ENCODE measurements at regions not wholly inside any gene's neighbourhood (a gene's known extent, or its start where the extent isn't known, plus 50 kb on each side); places are given as distances from the start of the nearest gene placed in this dataset.

GRCh38 chr4:24032371-24032989 lies 142.6 kb upstream of the PPARGC1A start:
- CTCF ChIA-PET, result interaction anchor here (0.7 kb wide), 1 partner anchor 55 kb away, joined by 3 read pairs; no protein-coding TSS in a partner anchor
- POLR2A ChIA-PET, result no interaction called here

- POLR2A ChIA-PET, result no interaction called here
- CTCF ChIA-PET, result no interaction called here
Measured at GRCh38 chr4:24026596-24026995, 136.7 kb upstream of the PPARGC1A start.

DNA sequence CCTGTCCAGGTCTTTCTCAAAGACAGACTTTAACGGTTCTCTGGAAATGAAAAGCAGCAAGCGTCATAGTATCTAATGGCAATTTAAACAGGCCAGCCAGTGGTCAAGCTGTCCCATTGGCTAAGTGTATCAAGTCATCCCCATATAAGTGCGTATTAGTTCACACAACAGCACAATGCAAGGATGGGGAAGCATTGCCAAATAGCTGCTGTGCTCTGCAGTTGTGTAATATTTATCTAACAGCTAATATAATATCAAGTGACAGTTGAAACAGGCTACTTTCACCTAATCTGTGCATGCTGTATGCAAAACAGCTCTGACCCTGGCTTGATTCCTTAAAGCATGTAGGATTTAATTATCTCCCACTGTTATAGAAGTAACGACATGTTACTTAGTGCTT lies 134.8 kb upstream of the PPARGC1A start:
- ChIA-PET CTCF (no interaction called here), POLR2A (no interaction called here)

DNA sequence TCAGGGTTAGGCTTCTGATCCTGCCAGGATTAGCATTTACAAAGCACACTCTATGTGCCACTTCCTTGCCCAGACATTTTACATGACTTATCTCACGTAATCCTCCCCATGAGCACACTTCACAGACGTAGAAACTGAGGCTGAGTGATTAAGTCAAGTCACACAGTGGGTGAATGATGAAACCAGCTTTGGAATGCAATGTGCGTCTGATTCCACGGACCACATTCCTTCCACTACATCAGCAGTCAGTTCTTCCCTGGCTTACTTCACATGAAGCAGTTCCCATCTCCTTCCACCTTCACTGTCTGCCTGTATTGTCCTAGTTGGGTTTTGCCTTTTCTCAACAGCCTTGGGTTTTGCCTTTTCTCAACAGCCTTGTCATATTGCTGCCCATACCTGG lies 134.3 kb upstream of the PPARGC1A start:
- ChIA-PET CTCF (no interaction called here), POLR2A (no interaction called here)

GRCh38 chr4:24015782-24016181 lies 125.9 kb upstream of the PPARGC1A start:
- ChIA-PET CTCF (no interaction called here), POLR2A (no interaction called here)

- ChIA-PET POLR2A (no interaction called here), CTCF (no interaction called here)
Measured at GRCh38 chr4:24013668-24014422, 124.0 kb upstream of the PPARGC1A start.

DNA sequence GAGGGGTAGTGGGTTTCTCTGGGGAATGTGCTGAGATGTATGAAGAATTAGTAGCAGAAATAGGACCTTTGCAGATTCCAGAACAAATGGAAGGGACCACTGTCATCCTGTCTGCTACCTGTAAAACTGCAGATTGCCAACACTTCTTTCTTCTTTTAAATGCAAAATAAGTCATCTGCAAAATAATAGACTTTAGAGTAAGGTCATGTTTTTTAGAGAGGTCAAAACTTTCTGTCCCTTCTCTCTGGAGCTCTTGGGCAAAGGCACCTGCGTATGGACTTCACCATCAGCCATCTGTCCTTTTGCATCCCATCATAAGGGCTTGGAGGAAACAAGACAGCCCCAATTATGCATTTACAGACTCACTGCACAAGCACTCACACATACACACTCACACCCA lies 121.1 kb upstream of the PPARGC1A start:
- CTCF ChIA-PET, result no interaction called here
- POLR2A ChIA-PET, result no interaction called here

GRCh38 chr4:24010573-24010972 lies 120.7 kb upstream of the PPARGC1A start:
- ChIA-PET CTCF (no interaction called here), POLR2A (no interaction called here)

DNA sequence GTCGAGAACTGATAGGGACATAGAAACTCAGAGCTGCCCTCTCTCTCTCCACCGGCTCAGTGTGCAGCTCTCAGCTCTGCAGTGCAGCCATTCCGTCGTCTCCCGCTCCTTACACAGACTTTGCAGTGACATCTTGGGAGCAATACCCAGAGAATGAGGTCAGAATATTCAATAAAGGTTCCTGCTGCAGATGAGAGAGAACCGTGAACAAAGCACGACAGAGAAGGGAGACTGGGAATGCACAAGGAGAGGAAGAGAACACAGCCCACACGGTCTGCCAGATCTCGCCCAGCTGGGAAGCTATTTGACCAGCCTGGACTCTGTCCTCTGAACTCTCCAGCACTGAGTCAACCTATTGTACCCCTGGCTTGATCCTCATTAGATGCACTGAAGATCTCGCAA lies 118.0 kb upstream of the PPARGC1A start:
- POLR2A ChIA-PET, result no interaction called here
- CTCF ChIA-PET, result no interaction called here

DNA sequence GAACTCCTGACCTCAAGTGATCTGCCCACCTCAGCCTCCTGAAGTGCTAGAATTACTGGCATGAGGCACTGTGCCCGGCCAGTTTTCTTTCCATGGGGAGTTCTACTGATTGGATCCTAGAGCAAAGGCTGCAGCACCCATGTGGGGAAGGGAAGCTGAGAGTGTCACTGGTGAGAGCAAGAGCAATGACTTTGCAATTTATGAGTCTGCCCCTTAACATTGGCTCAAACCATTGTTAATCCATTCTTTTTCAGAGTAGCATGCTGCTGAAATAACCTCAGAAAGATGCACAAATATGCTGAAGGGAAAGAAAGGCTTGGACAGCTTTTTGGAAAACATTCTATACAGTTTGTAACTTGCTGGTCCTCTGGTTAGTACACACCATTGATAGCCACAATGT lies 116.4 kb upstream of the PPARGC1A start:
- ChIA-PET CTCF (no interaction called here), POLR2A (no interaction called here)

GRCh38 chr4:24003926-24004325 lies 114.1 kb upstream of the PPARGC1A start:
- POLR2A ChIA-PET, result no interaction called here
- CTCF ChIA-PET, result no interaction called here

DNA sequence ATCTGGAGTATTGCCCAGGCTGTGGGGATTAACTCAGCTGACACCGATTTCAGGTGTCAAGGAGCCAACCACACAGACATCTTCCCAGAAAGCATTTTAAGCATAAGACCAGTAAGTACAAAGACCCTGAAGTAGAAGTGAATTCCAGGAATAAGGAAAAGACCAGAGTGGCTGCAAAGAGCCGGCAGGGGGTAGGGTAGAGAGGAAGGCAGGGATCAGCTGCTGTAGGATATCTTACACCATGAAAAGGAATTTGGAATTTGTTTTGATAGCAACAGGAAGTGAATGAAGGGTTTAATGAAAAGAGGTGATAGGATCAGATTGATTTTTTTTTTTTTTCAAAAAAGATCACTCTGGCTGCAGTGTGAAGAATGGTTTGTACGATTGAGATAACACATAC lies 113.6 kb upstream of the PPARGC1A start:
- ChIA-PET CTCF (no interaction called here), POLR2A (no interaction called here)

DNA sequence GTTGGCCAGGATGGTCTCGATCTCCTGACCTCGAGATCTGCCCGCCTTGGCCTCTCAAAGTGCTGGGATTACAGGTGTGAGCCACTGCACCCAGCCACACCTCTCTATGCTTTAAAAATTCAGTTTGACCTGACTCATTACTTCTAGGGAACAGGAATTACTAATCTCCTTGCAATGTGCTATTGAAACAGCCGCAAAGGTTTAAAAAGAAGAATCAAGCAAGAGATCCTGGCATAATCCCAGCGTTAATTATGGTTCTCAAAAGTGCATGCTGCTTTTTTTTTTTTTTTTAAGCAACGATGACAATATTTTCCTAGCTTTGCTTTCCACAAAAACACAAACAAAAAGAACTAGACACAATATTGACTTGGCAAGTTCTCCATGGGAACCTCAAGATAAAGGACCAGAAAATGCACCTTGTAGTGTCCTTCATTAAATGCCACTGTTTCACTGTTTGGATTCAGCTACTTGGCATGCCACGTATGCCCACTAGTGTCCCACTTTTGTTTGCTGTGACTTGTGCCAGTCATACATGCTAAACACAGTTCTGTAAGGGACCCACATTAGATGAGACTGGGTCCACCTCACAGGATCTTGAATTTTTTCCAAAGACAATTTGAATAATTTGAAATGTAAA lies 112.6 kb upstream of the PPARGC1A start:
- ChIA-PET CTCF (no interaction called here), POLR2A (no interaction called here)

GRCh38 chr4:24001486-24002329 lies 111.9 kb upstream of the PPARGC1A start:
- CTCF ChIA-PET, result no interaction called here
- POLR2A ChIA-PET, result no interaction called here

- ChIA-PET CTCF (interaction anchor here (0.7 kb wide), 1 partner anchor 10 kb away, joined by 3 read pairs; no protein-coding TSS in a partner anchor), POLR2A (no interaction called here)
Measured at GRCh38 chr4:24000470-24000831, 110.6 kb upstream of the PPARGC1A start.

GRCh38 chr4:23999714-24000469 lies 110.0 kb upstream of the PPARGC1A start:
- ChIA-PET CTCF (interaction anchor here (0.7 kb wide), 1 partner anchor 9 kb away, joined by 3 read pairs; no protein-coding TSS in a partner anchor), POLR2A (no interaction called here)

DNA sequence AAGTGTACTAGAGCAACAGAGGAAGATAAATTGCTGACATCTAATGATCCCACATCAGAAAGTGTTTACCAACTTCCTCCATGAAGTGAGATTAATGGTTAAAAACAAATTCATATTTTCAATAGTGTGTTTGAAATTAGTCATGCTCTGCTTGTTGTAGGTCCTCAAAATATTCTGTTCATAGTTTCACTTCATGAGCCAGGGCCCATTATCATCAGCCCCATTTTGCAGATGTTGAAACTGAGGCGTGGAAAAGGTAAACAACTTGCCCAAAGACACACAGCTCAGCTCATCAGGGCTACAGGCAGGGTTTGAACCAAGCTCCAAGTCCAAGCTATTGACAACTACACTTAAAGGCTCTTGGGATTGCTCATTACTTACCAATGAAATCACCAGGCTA lies 103.5 kb upstream of the PPARGC1A start:
- CTCF ChIA-PET, result no interaction called here
- POLR2A ChIA-PET, result no interaction called here

DNA sequence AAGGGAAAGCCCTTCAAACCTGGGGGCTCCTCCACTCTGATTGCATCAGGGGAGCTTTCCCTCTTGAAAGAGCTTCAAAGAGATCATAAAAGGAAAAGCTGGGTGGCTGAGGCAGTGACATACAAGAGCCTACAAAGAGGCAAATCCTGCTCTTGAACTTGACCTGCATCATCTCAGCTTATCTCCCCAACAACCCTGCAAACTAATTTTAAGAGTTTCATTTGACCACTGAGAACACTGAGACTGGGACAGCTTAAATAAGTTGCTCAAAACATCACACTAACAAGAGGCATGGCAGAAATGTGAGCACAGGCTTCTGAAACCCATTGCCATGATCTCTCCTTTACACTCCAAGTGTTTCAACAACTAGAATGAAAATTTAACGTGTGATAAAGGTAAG lies 101.6 kb upstream of the PPARGC1A start:
- POLR2A ChIA-PET, result no interaction called here
- CTCF ChIA-PET, result no interaction called here

GRCh38 chr4:23986270-23986669 lies 96.4 kb upstream of the PPARGC1A start:
- POLR2A ChIA-PET, result no interaction called here
- CTCF ChIA-PET, result no interaction called here

DNA sequence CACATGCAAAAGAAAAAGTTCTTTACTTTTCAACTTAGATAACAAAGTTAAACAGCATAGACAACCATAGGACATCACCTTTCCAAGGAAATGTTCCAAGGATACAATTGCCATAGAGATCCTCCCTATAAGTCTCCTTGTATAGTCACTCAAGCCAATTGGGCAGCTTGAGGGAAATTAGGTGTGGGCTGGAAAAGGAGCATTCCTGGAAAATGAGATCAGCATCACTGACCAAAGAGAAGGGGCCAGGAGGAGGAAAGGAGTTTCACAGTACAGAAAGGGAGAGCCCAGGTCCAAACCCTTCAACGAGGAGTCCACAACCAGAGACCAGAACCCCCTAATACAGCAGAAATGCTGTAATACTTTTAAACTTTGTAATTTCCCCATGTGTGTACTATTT lies 91.5 kb upstream of the PPARGC1A start:
- ChIA-PET POLR2A (no interaction called here), CTCF (no interaction called here)

Data from activated CD8-positive, alpha-beta memory T cell treated with anti-CD3 and anti-CD28 coated beads for 36 hours (primary cell).